A673 (cell line): ENCODE measurements at regions not wholly inside any gene's neighbourhood (a gene's known extent, or its start where the extent isn't known, plus 50 kb on each side); places are given as distances from the start of the nearest gene placed in this dataset.

Experiments
- BruUV-seq: library from RNA; stranded (reverse); fragments of 400-500 nt; replicated peaks from 2 replicates; lab custom pipeline; 2021; lab: Mats Ljungman, UMichigan
- CTCF ChIA-PET: fragments of 300-600 bp; sonication (Branson Sonifier 250); formaldehyde crosslinking; loops from one replicate; lab custom pipeline; 2022; ENCODE audit warnings: antibody characterized with exemption; lab: Charles Lee
- POLR2A ChIA-PET: fragments of 300-600 bp; sonication (Branson Sonifier 250); formaldehyde crosslinking; loops from one replicate; lab custom pipeline; 2022; ENCODE audit warnings: antibody characterized with exemption; ENCODE audit not compliant: low non-redundant PET; lab: Charles Lee
- DNase-seq: peaks from one replicate; pipeline ENCODE4 v3.0.0-alpha.2; 2015; ENCODE audit warnings: low spot score
- H3K27ac ChIP-seq: fragments of 200-600 bp; sonication (generic); 2 replicates; pipeline ENCODE4 v1.5.1; 2016; ENCODE audit warnings: mixed run types, low read depth, mild to moderate bottlenecking, mixed read lengths, antibody characterized with exemption, low read length; ENCODE audit not compliant: poor library complexity, severe bottlenecking
- H3K27me3 ChIP-seq: fragments of 200-600 bp; sonication (generic); replicated peaks from 2 replicates; pipeline ENCODE4 v1.6.1; 2017; ENCODE audit warnings: mixed run types, low read depth, mild to moderate bottlenecking, mixed read lengths, antibody characterized with exemption, low read length; ENCODE audit not compliant: insufficient read depth, poor library complexity
- H3K36me3 ChIP-seq: fragments of 200-600 bp; sonication (generic); 2 replicates; pipeline ENCODE4 v1.6.1; 2016; ENCODE audit warnings: mixed run types, mild to moderate bottlenecking, mixed read lengths, antibody characterized with exemption, low read length; ENCODE audit not compliant: insufficient read depth, poor library complexity, severe bottlenecking
- H3K4me1 ChIP-seq: fragments of 200-600 bp; sonication (generic); 2 replicates; pipeline ENCODE4 v1.6.1; 2017; ENCODE audit warnings: mixed run types, mild to moderate bottlenecking, mixed read lengths, antibody characterized with exemption, low read length; ENCODE audit not compliant: insufficient read depth, poor library complexity, severe bottlenecking
- H3K4me3 ChIP-seq: fragments of 200-600 bp; sonication (generic); 2 replicates; pipeline ENCODE4 v1.5.1; 2016; ENCODE audit warnings: low read depth, mixed run types, mild to moderate bottlenecking, mixed read lengths, low read length; ENCODE audit not compliant: poor library complexity, severe bottlenecking
- H3K9me3 ChIP-seq: fragments of 200-600 bp; sonication (generic); 2 replicates; pipeline ENCODE4 v1.6.1; 2016; ENCODE audit warnings: mixed run types, low read depth, mild to moderate bottlenecking, mixed read lengths, antibody characterized with exemption, low read length; ENCODE audit not compliant: poor library complexity, severe bottlenecking
- CTCF ChIP-seq: fragments of 300-800, 200-600 bp; sonication (generic); conservative IDR thresholded peaks from 2 replicates; pipeline ENCODE4 v1.5.1; 2017; ENCODE audit warnings: low read depth, mild to moderate bottlenecking, antibody characterized with exemption, low read length, moderate library complexity, mixed read lengths
- EZH2 ChIP-seq: fragments of 200-600 bp; sonication (generic); IDR thresholded peaks from 2 replicates; pipeline ENCODE4 v1.6.1; 2017; ENCODE audit warnings: borderline replicate concordance, low read depth, mild to moderate bottlenecking, mixed read lengths, antibody characterized with exemption, low read length; ENCODE audit not compliant: poor library complexity, severe bottlenecking
- intact Hi-C: fragments of 100-400 bp; cut with micrococcal nuclease; formaldehyde crosslinking; loops from one replicate; pipeline ENCODE4 v1.10.0; 2022; ENCODE audit not compliant: unreplicated experiment

- H3K36me3 ChIP-seq: no peaks in the 10 kb centered on the region
- no TSS peak for BruUV-seq
- TF ChIP-seq EZH2: no peak
- no peak for TF ChIP-seq CTCF
- H3K27ac ChIP-seq: no peak overlapping the region
- intact Hi-C loops: no loop called here
- ChIA-PET POLR2A (interaction anchor here (0.5 kb wide), 1 partner anchor 25 kb away, joined by 4 read pairs; no protein-coding TSS in a partner anchor), CTCF (no interaction called here)
- no peaks in the 10 kb centered on the region for H3K27me3 ChIP-seq
- no peak for DNase-seq
- no peaks in the 10 kb centered on the region for H3K4me1 ChIP-seq
- no peaks in the 10 kb centered on the region for H3K9me3 ChIP-seq
- H3K4me3 ChIP-seq: no peak overlapping the region
These were observed 123.2 kb downstream of the TMEM17 start for GRCh38 chr2:62382757-62383156.

GRCh38 chr2:62382122-62382521, 123.9 kb downstream of the TMEM17 start:
- ChIA-PET CTCF (no interaction called here), POLR2A (no interaction called here)
- Histone ChIP-seq H3K27me3 (no peaks in the 10 kb centered on the region), H3K4me1 (no peaks in the 10 kb centered on the region), H3K27ac (no peak overlapping the region), H3K9me3 (no peaks in the 10 kb centered on the region), H3K4me3 (no peak overlapping the region), H3K36me3 (no peaks in the 10 kb centered on the region)
- no TSS peak for BruUV-seq
- no peak for DNase-seq
- TF ChIP-seq EZH2 (no peak), CTCF (no peak)
- intact Hi-C loops: no loop called here

- Histone ChIP-seq H3K27ac (no peak overlapping the region), H3K4me1 (no peaks in the 10 kb centered on the region), H3K4me3 (no peak overlapping the region), H3K27me3 (no peaks in the 10 kb centered on the region), H3K36me3 (no peaks in the 10 kb centered on the region), H3K9me3 (no peaks in the 10 kb centered on the region)
- CTCF ChIA-PET: no interaction called here
- no peak for DNase-seq
- BruUV-seq: no TSS peak
- intact Hi-C loops: no loop called here
- no peak for TF ChIP-seq CTCF
- no peak for TF ChIP-seq EZH2
- POLR2A ChIA-PET: no interaction called here
These were observed 124.3 kb downstream of the TMEM17 start for GRCh38 chr2:62381656-62382055.
